ENCODE measurements at regions not wholly inside any gene's neighbourhood (a gene's known extent, or its start where the extent isn't known, plus 50 kb on each side); places are given as distances from the start of the nearest gene placed in this dataset.
"Not testable (repeated sequence)": the region's sequence is repeated elsewhere in the genome, so short reads cannot be mapped to it uniquely, and the experiment has no call there.

- TF ChIP-seq PATZ1 (CRISPR knock-in tag; IDR thresholded peaks at IDR 0.05; ENCODE audit: borderline replicate concordance); ZNF70 (CRISPR knock-in tag; IDR thresholded peaks at IDR 0.05): not testable (repeated sequence)
Measured at GRCh38 chr17:16860467-16860866, 111.5 kb downstream of the TNFRSF13B start.

Measured in SK-N-SH treated with all-trans-retinoic acid at 6 μM for 48 hours (cell line).